ENCODE measurements at regions not wholly inside any gene's neighbourhood (a gene's known extent, or its start where the extent isn't known, plus 50 kb on each side); places are given as distances from the start of the nearest gene placed in this dataset.

- Histone ChIP-seq H3K27me3 (ENCODE audit: control insufficient read depth, insufficient read depth, low read length) (no peaks in the 10 kb centered on the region), H3K4me1 (ENCODE audit: control insufficient read depth, extremely low read depth, insufficient read depth, low read length) (no peaks in the 10 kb centered on the region), H3K36me3 (ENCODE audit: control insufficient read depth, insufficient read depth, low read length) (no peaks in the 10 kb centered on the region), H3K27ac (ENCODE audit: insufficient read depth, low read length) (no peak overlapping the region), H3K4me2 (ENCODE audit: extremely low read depth, insufficient read depth, low read length) (no peak overlapping the region), H3K9me3 (ENCODE audit: control insufficient read depth, insufficient read depth, low read depth, low read length) (no peaks in the 10 kb centered on the region), H4K20me1 (ENCODE audit: control insufficient read depth, extremely low read depth, insufficient read depth, low read length) (no peaks in the 10 kb centered on the region), H3K79me2 (ENCODE audit: control insufficient read depth, insufficient read depth, low read length) (no peaks in the 10 kb centered on the region), H3K4me3 (replicated peaks in 1 of 4; ENCODE audit: control extremely low read depth in 1 of 4, insufficient read depth in 1 of 4, low read depth in 3 of 4, low read length in 4 of 4) (no peak overlapping the region), H3K9ac (ENCODE audit: insufficient read depth, low read length) (no peak overlapping the region), H2AFZ (ENCODE audit: low read length) (no peak overlapping the region)
- DNase-seq (ENCODE audit: low read depth in 2 of 2): no peak
- TF ChIP-seq EZH2 (IDR thresholded peaks at IDR 0.05; ENCODE audit: low read length, missing control alignments) (no peak), CTCF (conservative IDR thresholded peaks at IDR 0.05 in 1 of 2, IDR thresholded peaks at IDR 0.05 in 1 of 2; ENCODE audit: low read depth in 1 of 2, low read length in 2 of 2) (no peak)
Observed at GRCh38 chr6:126227833-126228702, 111.8 kb upstream of the CENPW start.

- TF ChIP-seq CTCF (conservative IDR thresholded peaks at IDR 0.05 in 1 of 2, IDR thresholded peaks at IDR 0.05 in 1 of 2; ENCODE audit: low read depth in 1 of 2, low read length in 2 of 2) (no peak), EZH2 (IDR thresholded peaks at IDR 0.05; ENCODE audit: low read length, missing control alignments) (no peak)
- peak; percentile 28 to 44 for DNase-seq (ENCODE audit: low read depth in 2 of 2)
- H3K4me1 ChIP-seq (ENCODE audit: control insufficient read depth, extremely low read depth, insufficient read depth, low read length): no peaks in the 10 kb centered on the region
- H2AFZ ChIP-seq (ENCODE audit: low read length): no peak overlapping the region
- no peaks in the 10 kb centered on the region for H3K9me3 ChIP-seq (ENCODE audit: control insufficient read depth, insufficient read depth, low read depth, low read length)
- H3K4me3 ChIP-seq (replicated peaks in 1 of 4; ENCODE audit: control extremely low read depth in 1 of 4, insufficient read depth in 1 of 4, low read depth in 3 of 4, low read length in 4 of 4): no peak overlapping the region
- H3K36me3 ChIP-seq (ENCODE audit: control insufficient read depth, insufficient read depth, low read length): no peaks in the 10 kb centered on the region
- no peaks in the 10 kb centered on the region for H3K27me3 ChIP-seq (ENCODE audit: control insufficient read depth, insufficient read depth, low read length)
- H3K9ac ChIP-seq (ENCODE audit: insufficient read depth, low read length): no peak overlapping the region
- H3K79me2 ChIP-seq (ENCODE audit: control insufficient read depth, insufficient read depth, low read length): no peaks in the 10 kb centered on the region
- no peak overlapping the region for H3K4me2 ChIP-seq (ENCODE audit: extremely low read depth, insufficient read depth, low read length)
- H3K27ac ChIP-seq (ENCODE audit: insufficient read depth, low read length): no peak overlapping the region
- no peaks in the 10 kb centered on the region for H4K20me1 ChIP-seq (ENCODE audit: control insufficient read depth, extremely low read depth, insufficient read depth, low read length)
Observed at GRCh38 chr6:126232671-126233070, 107.2 kb upstream of the CENPW start.

GRCh38 chr6:126233192-126233591 is 106.7 kb upstream of the CENPW start:
- no peak overlapping the region for H3K27ac ChIP-seq (ENCODE audit: insufficient read depth, low read length)
- no peak overlapping the region for H2AFZ ChIP-seq (ENCODE audit: low read length)
- no peak overlapping the region for H3K4me3 ChIP-seq (replicated peaks in 1 of 4; ENCODE audit: control extremely low read depth in 1 of 4, insufficient read depth in 1 of 4, low read depth in 3 of 4, low read length in 4 of 4)
- H3K9me3 ChIP-seq (ENCODE audit: control insufficient read depth, insufficient read depth, low read depth, low read length): no peaks in the 10 kb centered on the region
- H3K36me3 ChIP-seq (ENCODE audit: control insufficient read depth, insufficient read depth, low read length): no peaks in the 10 kb centered on the region
- DNase-seq (ENCODE audit: low read depth in 2 of 2): peak in 1 of 2 donors; percentile 30
- H3K27me3 ChIP-seq (ENCODE audit: control insufficient read depth, insufficient read depth, low read length): no peaks in the 10 kb centered on the region
- H4K20me1 ChIP-seq (ENCODE audit: control insufficient read depth, extremely low read depth, insufficient read depth, low read length): no peaks in the 10 kb centered on the region
- no peak for TF ChIP-seq CTCF (conservative IDR thresholded peaks at IDR 0.05 in 1 of 2, IDR thresholded peaks at IDR 0.05 in 1 of 2; ENCODE audit: low read depth in 1 of 2, low read length in 2 of 2)
- no peak for TF ChIP-seq EZH2 (IDR thresholded peaks at IDR 0.05; ENCODE audit: low read length, missing control alignments)
- no peaks in the 10 kb centered on the region for H3K4me1 ChIP-seq (ENCODE audit: control insufficient read depth, extremely low read depth, insufficient read depth, low read length)
- H3K4me2 ChIP-seq (ENCODE audit: extremely low read depth, insufficient read depth, low read length): no peak overlapping the region
- H3K9ac ChIP-seq (ENCODE audit: insufficient read depth, low read length): no peak overlapping the region
- no peaks in the 10 kb centered on the region for H3K79me2 ChIP-seq (ENCODE audit: control insufficient read depth, insufficient read depth, low read length)

Measured in fibroblast of lung (primary cell).